ENCODE measurements at regions not wholly inside any gene's neighbourhood (a gene's known extent, or its start where the extent isn't known, plus 50 kb on each side); places are given as distances from the start of the nearest gene placed in this dataset.

- TF ChIP-seq EZH2 (optimal IDR thresholded peaks at IDR 0.05; ENCODE audit: low read depth, low read length), result no peak
- no peak for TF ChIP-seq EZH2phosphoT487 (IDR thresholded peaks at IDR 0.05; ENCODE audit: low read length)
- TF ChIP-seq CTCF (IDR thresholded peaks at IDR 0.05; ENCODE audit: low read length), result no peak
Measured at GRCh38 chr6:113068570-113068969, 721.4 kb downstream of the RFPL4B start.

Data from MM.1S (cell line).